ENCODE measurements at regions not wholly inside any gene's neighbourhood (a gene's known extent, or its start where the extent isn't known, plus 50 kb on each side); places are given as distances from the start of the nearest gene placed in this dataset.

DNA sequence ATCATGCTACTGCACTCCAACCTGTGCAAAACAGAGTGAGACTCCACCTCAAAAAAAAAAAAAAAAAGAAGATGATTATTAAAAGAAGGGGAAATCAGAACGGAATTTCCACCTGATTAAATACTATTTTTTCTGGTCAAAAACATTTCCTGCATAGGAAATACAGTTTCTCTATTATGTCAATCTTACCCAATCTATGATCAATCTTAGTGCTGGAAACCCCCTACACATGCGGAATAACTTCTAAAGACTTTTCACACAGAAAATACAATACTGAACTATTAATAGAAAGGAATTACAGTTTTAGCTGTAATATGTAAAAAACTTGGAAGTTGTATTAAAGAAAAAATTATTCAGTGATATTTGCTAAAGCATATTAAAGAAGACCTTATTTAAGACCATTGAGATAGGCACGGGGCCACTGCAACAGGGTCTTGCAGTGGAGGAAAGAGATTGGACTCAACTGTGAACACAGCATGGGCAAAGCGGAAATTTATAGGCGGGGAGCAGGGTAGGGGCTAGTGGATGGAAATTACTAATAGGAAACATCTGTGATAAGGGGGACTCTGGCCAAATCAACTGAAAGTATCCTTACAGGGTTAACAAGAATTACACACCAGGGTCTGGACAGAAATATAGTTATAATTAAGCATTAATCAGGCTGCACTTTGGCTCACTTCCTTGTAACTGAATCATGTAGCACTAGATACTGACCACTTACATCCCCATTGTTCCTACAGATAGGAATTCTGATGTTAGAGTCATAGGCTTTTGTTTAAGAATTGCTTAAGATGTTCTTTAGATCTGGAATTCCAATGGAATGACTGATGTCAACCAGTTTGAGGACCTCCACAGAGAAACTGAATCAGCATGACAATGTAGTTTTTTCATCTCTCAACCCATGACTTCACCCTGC is 411.5 kb upstream of the DDI1 start:
- no peak for DNase-seq (ENCODE audit: low spot score)

DNA sequence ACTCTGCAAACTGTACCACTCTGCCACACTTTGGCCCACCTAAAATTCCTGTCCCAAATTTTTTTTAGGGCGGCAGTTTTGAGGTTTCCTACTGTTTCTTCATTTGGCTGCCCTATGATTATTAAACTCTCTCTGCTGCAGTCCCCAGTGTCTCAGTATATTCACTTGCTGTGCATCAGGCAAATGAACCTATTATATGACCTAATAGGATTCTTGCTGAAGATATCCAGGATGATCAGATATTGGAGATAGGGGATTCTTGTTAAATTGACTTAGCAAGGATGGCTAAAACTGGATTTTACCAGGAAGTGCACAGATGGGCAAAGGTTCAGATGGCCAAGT is 410.8 kb upstream of the DDI1 start:
- DNase-seq (ENCODE audit: low spot score) = no peak

DNA sequence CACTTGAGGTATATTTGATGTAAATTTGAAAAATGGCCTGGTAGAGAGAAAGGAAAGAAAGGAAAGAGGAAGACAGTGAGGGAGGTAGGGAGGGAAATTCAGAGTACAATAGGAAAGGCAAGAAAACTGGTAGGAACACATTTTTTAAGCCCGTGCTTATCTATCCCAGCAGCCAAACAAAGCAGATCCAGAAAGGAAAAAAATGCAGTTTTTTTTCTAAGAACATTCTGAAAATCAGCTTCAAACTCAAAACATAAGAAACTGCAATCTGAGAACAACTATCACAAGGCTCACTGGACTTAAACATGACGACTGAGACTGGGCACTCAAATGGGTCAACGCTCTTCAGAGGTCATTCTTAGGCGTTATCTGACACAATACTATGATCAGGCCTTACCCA is 408.3 kb upstream of the DDI1 start:
- DNase-seq (ENCODE audit: low spot score) = no peak

DNA sequence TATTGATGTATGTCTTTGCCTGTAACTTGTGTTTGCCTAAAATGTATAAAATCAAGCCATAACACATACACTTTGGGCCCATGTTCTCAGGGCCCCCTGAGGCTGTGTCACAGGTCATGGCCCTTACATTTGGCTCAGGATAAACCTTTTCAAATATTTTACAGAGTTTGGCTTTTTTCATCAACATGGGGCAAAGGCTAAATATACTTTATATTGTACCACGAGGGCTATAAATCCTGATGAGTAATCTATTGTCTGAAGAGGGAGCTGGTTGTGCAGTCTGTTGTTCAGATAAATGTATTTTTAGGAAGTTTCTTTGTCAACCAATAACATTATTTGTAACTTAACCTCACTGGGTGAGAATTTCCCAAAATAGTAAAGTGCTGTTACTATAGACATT is 404.6 kb upstream of the DDI1 start:
- no peak for DNase-seq (ENCODE audit: low spot score)

DNA sequence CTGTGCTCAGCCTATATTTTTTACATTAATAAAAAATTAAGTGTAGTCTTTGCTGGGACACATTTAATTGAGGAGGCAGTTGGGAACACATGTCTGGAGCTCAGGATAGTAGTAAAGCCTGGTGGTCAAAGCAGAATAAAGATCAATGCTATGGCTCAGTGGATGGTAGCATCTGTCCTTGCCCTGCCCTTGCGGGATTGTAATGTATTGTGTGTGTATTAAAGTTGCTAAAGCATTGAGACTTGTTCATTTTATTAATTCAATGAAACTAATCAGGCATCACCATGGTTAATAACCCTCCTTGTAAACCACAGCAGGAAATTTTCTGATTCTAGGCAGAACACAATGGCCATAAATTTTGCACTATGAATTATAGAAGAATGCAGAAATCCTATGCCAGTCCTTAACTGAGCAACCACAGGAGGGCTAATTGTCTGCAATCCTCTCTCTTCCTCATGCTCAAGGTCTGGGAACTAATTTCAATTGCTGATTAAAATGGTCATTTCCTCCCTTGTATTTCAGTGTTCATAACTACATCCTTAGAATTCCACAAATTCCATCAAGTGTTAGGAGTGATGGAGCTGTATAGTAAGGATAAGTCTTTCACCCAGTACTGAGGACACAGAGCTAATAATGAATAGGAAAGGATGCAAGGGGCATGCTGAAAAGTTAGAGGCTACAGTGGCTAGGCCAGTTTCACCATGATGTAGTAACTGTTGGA is 403.2 kb upstream of the DDI1 start:
- DNase-seq (ENCODE audit: low spot score) = no peak

DNA sequence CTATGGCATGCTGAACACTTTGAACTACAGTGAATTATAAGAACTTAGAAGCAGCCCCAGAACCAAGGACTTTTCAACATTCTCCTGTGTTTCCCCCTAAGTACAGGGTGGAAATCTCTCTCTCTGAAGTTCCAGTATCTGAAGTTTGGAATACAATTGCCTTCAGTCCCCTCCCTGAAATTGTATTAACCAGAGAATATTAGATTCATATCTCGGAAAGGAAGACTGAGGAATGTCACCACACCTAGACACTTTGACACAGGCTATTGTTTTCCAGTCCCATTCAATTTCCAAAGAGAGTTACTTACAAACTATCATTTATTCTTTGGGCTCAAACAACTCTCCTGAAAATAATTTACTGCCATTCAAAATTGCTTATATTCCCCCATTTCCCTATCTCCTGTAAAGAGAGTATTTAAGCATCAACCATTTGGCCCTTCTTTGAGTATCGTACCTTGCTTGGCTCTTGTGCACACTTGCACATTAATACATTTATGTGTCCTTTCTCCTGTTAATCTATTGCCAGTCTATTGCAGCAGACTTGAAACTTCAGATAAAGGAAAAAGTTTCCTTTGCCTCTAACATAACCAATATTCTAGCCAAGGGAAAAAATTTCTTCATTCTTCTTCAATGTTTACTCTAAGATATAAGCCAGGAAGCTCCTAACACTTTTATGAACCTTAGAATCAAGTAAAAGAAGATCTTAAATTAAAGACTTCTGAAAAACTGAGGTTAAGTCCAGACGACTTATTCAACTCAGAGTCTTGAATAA is 402.4 kb upstream of the DDI1 start:
- DNase-seq (ENCODE audit: low spot score) = no peak

DNA sequence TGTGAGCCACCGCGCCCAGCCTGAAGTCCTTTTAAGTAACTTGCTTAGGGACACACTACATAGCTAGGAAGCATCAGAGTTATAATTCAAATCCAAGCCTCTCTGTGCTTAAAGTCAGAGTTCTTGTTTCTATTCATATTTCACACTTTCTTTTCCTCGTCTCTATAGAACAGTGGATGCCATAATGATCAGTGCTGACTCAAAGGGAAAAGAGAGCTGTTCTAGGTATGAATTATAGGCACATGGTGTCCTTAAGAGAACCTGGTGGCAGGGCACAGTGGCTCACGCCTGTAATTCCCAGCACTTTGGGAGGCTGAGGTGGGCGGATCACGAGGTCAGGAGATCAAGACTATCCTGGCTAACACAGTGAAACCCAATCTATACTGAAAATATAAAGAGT is 400.2 kb upstream of the DDI1 start:
- DNase-seq (ENCODE audit: low spot score) = no peak

DNA sequence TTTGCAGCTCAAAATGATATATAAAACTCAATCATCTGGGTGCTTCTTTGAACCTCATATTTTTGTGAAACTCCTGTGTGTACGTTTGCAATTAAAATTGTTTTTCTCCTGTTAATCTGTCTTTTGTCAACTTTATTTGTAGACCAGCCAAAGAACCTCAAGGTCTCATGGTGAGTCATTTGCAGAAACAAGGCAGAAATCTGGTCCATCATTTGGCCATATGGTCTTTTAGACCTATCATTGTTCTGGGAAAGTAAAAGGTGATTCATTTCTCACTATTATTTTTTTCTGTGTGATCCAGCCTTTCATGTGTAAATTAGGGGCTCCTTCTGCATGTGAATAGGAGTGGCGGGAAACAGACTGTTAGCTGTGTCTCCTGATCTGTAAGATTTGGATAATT is 399.1 kb upstream of the DDI1 start:
- no peak for DNase-seq (ENCODE audit: low spot score)

DNA sequence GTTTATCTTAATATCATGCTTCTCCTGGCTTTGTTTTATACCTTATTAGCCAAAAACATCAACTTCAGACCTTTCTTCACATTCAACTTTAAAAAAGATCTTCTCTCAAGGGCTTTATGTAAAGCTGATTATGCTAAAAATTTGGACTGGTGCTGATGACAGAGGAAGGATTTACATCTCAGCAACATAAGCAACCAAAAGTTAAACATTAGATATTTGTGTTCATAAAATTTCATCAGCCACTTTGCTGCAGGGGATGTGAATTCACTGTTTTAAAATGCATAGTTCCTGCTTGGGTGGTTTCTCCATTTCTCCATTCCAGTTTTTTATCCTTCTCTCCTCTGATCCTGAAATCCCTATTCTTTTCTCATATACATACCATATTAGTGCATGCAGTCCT is 398.6 kb upstream of the DDI1 start:
- DNase-seq (ENCODE audit: low spot score) = no peak

DNA sequence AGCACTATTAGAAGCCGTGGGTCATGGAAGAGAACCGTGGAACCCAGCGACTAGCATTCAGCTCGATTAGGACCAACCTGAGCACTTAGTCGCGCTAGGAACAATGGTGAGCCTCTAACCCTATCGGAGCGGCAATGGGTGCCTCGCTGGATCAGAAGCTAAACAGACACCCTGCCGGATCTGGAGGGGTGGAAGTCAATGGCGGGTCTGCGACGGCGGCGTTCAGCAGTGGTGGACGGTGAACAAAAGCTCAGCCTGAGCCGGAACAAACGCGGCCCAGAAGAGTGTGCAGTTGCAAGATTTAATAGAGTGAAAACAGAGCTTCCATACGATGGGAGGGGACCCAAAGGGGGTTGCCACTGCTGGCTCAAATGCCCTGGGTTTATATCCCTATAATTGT is 391.8 kb upstream of the DDI1 start:
- DNase-seq (ENCODE audit: low spot score) = no peak

DNA sequence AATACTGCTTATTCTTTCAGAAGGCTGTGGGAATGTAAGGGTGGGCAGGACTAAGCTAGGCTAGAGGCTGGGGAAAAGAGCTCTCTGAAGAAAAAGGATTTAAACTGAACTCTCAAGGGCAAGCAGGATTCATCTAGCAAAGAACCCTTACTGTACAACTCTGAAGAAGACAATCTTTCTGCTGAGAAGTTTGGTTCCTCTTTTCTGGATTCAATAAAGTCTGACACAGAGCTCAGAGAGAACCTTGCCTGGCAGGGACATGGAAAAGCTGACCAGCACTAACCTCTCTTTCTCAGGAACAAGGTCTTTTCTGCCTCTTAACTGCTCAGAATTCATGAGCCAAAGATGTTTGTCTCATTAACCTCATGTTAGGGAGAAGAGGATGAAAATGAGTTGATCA is 388.4 kb upstream of the DDI1 start:
- DNase-seq (ENCODE audit: low spot score) = no peak

DNA sequence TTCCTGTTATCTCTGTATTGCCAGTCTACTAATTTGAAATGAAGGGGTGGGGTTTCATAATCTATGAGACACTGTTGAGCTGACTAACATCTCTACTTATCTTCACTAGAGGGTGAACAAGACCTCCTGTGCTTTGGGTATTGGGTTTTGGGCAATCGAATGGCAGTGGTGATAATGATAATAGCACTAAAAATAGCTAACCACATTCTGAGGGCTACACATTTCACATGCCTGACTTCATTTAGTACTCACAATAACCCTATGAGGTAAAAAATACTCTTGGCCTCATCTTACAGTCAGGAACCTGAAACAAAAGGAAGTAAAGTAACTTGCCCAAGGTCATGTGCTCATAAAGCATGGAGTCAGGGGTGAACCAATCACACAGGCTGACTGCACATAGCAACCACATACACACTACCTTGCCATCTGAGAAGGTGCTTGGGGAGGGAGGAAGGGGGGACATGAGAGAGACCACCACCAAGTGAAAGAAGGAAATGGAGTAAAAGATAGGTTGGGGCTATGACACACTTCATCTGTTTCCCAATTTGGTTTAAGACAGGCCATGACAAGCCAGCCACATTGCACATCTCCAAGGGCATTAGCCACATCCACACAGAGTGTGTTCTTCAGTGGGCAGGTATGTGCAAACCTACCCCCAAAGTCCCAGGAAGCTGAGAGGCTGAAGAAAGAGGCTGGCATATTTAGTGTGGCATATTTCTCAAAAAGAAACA is 387.6 kb upstream of the DDI1 start:
- DNase-seq (ENCODE audit: low spot score) = no peak

DNA sequence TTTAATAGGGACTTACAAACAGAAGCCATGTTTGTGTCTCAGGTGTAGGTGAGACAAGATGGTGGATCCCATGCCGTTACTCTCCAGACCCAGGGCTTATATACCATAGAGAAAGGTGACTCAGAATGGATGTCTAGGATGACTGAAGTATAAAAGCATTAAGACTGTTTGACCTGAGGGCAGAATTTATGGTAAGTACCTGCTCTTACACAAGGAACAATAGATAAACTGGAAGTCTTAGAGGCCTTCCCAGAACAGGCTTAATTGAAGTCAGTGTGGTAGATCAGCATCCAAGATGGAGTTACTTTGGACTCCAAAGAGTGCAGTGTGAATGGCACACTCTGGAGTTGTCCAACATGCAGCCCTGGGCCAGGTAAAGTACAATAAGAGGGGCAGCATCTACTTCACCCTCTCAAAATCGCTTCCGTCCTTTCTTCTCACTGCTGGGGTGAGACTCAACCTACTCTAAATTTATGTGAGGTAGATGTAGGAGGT is 387.0 kb upstream of the DDI1 start:
- DNase-seq (ENCODE audit: low spot score) = no peak

DNA sequence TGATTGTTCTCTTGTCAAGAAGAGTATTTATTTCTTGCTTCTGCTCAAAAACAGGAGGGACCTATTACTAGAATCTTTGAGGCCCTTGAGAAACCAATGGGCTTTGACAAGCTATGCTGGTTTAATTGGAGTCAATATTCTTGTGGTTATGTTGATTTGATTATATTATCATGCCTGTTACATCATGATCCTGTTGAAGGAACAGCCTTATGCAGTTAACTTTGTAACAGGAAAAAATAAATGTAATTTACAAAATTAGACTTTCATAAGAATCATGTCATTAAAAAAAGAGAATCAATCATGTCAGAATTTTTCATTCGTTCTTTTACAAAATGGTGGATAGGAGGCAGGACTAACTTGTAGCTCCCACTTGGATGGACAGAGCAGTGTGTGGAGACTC is 386.1 kb upstream of the DDI1 start:
- no peak for DNase-seq (ENCODE audit: low spot score)

DNA sequence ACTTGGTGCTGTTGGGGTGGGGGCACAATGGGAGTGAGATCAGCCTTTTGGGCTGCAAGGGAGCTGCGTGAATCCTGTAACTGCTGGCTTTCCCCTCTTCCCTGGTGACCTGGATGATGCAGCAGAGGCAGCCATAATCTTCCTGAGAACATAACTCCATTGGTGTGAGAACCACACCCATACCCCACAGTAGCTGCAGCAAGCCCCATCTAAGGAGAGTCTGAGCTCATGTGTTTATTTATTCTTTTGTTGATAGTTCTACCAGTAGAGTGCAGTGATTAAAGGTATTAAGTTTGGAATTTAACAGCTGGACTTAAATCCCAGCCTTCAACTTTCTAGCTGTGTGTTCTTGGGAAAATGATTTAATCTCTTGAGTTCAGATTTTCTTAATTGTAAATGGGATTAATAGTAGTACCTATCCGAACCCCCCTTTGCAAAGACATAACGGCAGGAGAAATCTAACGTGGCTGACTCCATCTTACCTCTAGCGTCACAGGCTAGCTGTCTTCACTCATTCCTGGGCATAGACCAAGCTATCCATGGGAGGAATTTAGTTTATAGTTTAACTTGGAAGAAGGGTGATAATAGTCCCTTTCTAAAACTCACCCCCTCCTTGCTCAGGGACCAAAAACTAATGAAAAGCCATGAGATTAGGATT is 385.0 kb upstream of the DDI1 start:
- DNase-seq (ENCODE audit: low spot score) = no peak

DNA sequence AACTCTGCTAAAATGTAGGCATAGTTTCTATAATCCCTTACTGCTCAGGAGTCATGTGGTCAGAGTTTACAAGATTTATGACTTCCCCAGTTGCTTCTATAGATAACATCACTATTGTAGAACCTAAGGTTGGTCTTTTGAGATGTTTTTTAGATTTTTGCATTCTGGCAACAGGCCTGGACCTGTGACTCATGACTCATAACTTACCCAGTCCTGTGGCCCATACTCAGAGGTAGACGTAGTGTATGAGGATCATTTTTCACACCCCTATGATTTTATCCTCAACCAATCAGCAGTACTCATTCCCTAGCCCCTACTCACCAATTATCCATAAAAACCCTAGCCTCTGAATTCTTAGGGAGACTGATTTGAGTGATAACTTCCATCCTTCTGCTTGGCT is 384.4 kb upstream of the DDI1 start:
- DNase-seq (ENCODE audit: low spot score) = no peak

DNA sequence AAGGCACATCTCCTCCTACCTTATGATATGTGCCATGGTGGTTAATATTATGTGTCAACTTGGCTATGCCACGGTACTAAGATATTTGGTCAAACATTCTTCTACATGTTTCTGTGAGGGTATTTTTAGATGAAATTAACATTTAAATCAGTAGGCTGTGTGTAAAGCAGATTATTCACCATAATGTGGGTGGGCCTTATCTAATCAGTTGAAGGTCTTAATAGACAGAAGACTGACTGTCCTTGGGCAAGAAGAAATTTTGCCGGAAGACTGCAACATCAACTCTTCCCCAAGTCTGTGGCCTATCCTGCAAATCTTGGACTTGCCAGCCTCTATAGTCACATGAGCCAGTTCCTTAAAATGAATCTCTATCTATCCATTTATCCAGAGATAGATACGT is 380.1 kb upstream of the DDI1 start:
- DNase-seq (ENCODE audit: low spot score) = no peak

DNA sequence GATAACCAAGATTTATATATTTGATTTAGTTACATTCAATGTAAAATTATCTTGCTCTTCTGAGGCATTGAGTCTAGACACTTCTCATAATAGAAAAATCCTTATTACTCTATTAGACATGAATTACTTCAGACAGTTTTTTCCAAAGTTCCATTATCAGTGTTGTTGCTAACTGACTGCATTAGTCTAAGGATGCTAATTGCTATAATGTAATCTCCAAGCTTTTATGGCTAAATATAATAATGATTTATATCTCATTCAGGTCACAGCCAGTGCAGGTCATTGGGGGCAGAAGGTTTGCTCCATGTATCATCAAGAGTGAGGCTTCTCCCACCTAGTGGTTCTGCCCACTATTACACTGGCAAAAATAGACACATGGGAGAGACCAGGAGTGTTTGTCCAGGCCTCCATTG is 377.2 kb upstream of the DDI1 start:
- no peak for DNase-seq (ENCODE audit: low spot score)

DNA sequence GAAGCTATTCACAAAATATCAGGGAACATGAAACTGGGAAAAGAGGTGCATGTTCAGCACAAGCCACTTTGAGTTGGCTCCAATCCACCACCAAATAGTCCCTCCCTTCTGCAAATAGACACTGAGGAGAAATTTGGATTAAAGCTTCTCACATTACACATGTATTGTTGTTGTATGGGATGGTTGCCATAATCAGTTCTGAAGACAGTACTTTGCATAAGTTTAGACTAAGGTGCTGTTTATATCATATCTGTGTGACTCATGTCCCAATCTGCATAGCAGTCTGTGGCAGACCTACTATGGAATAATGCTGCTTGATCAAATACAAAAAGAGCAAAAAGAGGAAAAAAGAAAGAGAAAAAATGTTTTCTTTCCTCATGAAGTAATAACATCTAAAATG is 376.7 kb upstream of the DDI1 start:
- no peak for DNase-seq (ENCODE audit: low spot score)

DNA sequence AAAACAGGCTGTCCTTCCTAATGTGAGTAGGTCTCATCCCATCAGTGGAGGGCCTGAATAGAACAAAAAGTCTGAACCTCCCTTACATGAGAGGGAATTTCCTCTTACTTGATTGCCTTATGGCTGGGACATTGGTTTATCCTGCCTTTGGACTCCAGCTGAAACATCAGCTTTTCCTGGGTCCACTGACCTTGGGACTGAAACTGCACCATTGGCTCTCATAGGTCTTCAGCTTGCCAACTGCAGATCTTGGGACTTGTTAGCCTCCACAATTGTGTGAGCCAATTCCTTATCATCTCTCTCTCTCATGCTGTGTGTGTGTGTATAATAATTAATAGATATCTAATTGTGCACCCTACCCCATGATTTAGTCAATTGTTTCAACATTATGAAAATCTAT is 375.3 kb upstream of the DDI1 start:
- no peak for DNase-seq (ENCODE audit: low spot score)

DNA sequence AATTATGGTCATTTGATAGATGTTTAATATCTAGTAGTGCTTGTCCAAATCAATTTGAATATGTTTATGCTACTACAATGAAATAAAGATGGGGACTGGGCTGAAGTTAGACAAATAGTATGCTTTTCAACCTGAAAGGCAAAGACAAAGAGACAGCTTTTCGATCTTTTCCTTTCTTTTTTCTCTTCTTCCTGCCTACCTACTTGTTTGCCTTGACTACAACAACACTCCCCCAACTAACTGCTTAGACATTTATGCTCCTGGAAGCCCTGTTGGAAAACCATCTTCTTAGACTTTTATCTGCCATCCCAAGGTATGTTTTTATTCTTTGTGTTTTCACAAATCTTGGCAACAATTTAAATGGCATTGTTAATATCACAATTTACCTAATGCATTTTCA is 374.4 kb upstream of the DDI1 start:
- DNase-seq (ENCODE audit: low spot score) = no peak

DNA sequence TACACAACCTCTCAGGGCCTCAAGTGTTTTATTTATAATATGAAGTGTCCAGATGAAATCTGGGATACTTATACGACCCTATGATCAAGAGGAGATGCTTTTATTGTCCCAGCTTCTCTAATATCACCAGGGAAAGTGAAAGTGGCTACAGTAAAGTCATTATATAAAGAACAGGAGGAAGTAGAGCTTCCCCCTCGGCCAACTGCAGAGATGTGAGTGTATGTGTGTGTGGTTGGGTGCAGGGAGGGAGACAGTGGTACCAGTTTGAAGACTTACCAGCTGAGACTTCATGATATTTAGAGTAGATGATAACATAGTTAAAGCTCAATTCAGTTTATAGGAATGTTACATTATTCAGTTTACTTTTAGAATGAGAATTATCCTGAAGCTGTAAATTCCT is 373.6 kb upstream of the DDI1 start:
- peak; percentile 4 for DNase-seq (ENCODE audit: low spot score)
